ENCODE measurements at regions not wholly inside any gene's neighbourhood (a gene's known extent, or its start where the extent isn't known, plus 50 kb on each side); places are given as distances from the start of the nearest gene placed in this dataset.

GRCh38 chr11:45597097-45597496 lies 68.3 kb downstream of the CHST1 start:
- DNase-seq, result no peak

GRCh38 chr11:45596571-45596970 lies 68.9 kb downstream of the CHST1 start:
- no peak for DNase-seq

DNA sequence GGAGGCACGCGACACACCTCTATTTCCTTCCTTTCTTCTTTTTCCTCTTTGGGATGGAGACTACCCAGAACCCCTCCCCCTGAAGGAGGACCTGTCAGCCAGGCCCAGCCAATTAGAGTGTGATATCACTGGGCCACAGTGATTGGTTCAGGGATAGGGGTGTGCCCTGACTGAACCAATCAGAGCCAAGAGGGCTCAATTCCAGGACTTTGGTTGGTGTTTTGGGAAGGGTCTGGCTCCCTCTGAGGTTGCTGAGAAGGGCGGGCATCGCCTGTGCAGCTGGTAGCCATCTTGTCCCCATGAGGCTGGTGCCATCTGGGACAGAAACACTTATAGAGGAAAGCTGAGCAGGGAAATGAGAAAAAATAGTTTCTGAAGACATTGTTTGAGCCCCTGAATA lies 71.4 kb downstream of the CHST1 start:
- no peak for DNase-seq

DNA sequence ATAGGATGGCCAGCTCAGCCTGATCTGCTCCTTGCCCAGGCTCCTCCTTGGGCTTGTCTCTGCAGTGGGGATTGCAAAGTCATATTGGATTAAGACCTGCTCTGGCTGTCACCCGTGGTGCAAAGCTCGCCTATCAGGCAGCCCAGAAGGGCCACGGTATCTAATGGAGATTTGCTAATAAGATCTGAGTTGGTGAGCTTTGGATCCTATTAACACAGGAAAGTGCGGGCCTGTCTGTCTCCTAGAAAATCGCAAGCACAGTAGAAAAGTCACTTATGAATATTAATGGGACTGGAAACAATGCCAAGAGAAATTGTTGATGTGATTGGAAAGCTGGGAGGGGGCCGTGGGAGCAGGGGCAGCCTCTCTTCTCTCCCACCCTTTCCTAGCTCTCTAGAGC lies 72.8 kb downstream of the CHST1 start:
- DNase-seq, result no peak

- DNase-seq, result no peak
Observed at GRCh38 chr11:45590743-45591142, 74.7 kb downstream of the CHST1 start.

GRCh38 chr11:45585205-45585604 lies 80.2 kb downstream of the CHST1 start:
- DNase-seq, result no peak

GRCh38 chr11:45583981-45584566 lies 81.3 kb downstream of the CHST1 start:
- DNase-seq, result no peak

GRCh38 chr11:45580399-45580798 lies 85.0 kb downstream of the CHST1 start:
- no peak for DNase-seq

DNA sequence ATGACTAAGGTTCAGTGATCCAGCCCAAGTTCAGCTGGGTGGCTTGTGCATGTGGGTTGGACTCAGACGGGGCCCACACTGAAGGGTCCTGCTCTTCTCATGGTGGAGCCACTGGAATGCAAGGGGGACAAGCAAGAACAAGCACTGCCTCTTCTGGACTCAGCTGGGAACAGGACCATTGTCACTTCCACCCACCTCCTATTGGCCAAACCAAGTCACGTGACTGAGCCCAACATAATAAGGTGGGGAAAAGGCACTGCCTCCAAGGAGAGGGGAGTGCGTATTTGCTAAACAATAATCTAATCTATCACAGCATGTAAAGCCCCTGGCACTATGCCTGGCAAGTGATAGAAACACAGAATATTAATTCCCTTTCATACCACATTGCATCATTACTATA lies 87.1 kb downstream of the CHST1 start:
- no peak for DNase-seq

DNA sequence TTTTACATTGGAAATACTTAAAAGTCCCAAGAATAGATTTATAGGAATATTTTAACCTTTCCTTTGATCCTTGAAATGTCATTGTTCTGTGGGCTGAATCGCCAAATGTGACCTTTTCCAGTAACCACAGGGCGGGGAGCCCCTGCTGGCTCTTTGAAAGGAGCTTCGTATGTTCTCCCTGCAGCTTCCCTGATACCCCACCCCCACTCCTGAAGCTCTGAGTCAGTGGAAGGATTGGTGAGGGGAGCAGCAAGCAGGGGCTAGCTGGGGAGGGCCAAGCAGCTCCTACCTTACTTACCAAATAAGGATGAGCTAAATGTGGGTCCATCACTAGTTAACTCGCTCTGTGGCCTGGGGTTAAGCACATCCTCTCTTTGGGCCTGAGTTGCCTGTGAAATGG lies 87.7 kb downstream of the CHST1 start:
- DNase-seq, result no peak

DNA sequence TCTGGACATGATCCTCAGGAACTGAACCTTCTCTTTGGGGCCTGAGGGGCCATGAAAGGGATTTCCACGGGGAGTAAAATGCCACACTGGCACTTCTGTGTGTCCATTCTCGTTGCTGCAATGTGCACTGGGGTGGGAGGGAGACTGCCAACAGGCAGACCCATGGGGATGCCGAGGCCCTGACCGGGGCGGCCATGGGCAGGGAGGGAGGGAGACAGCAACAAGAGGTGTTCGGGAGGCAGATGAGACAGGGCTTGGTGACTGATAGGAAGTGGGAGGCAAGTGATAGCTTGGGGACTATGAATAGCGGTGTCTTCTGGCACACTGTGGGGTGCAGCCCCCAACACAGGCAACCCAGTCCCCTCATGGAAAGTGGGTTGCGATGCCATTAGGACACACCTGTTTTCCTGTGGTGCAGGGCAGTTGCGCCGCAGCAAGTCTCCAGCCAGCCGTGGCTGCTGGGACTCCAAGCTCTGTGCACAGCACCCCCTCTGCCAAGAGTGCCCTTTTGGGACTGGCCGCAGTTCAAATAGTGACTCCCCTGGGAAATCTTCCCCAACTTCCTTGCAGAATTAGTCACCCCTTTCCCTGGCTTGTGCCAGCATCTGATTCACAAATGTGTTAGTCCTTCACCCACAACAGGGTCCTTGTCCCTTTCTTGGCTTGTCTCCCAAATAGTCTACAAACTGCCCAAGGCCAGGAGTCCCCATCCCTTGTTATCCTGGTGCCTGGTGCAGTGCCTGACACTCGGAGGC lies 88.8 kb downstream of the CHST1 start:
- no peak for DNase-seq

GRCh38 chr11:45573728-45574127 lies 91.7 kb downstream of the CHST1 start:
- DNase-seq, result no peak

DNA sequence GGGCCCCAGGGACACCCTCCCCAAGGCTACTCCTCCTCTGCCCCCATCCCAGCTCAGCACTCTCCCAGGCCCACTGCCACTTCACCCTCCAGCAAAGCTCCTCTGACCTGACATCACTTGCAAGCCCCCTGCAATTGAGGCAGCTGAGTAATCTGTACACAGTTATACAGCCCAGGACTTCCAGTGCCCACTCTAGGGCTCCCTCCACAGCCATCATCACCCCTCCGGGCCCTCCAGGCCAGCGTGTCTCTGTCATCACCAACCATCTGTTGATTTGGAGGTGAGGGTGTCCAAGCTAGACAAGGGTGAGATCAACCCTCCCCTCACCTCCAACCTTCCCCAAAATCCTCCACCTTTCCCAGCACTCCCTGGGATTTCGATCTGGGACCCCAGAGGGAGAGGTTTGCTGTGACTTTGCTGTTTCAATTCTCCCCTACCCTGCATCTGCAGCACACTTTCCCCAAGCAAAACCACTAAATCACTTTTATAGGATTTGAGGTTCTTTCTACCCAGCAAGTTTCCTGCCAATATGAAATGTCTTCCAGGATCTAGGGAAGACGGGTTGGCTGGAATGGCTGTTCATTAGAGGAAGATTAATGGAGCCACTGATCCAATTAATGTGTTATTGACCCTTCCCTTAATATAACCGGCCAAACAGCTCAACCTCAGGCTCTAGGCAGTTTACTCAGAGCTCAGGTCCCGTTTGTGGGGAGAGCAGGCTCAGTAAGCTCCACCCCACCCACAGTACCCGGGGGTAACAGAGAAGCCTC lies 92.9 kb downstream of the CHST1 start:
- DNase-seq, result no peak

DNA sequence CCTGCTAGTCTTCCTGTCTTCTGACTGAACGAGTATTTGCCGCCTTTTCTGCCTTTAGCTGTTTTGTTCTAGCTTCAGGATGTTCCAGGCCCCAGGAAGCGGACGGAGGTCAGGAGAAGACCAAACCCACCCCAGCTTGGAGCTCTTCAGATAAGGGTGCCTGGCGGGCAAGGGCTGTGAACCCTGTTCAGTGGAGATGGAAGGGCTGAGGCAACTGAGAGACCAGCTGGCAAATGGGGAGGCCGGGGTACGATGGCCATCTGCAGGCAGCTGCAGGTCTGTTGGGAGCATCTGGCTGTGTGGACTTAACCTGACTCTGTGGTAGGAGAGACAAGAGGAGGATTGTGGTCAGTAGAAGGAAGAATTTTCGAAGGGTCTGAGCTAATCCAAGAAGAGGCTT lies 95.6 kb downstream of the CHST1 start:
- DNase-seq, result no peak

- no peak for DNase-seq
Observed at GRCh38 chr11:45568049-45568448, 97.4 kb downstream of the CHST1 start.

- DNase-seq, result no peak
Observed at GRCh38 chr11:45565446-45565988, 99.9 kb downstream of the CHST1 start.

DNA sequence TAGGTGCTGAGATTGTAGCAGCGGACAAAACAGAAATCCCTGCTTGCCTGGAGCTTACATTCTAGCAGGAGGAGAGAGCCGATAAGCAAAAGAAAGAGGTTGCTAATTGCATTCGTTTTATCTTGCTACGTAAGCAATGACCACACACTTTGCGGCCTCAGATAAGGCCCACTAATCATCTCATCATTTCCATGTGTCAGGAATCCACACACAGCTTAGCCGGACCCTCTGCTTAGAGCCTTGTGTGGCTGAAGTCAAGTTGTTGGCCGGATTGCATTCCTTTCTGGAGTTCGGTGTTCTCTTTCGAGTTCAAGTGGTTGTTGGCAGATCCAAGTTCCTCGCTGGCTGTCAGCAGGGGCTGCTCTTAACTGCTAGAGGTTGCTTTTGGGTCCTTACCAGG lies 101.6 kb downstream of the CHST1 start:
- no peak for DNase-seq

GRCh38 chr11:45563171-45563570 lies 102.3 kb downstream of the CHST1 start:
- DNase-seq, result no peak

DNA sequence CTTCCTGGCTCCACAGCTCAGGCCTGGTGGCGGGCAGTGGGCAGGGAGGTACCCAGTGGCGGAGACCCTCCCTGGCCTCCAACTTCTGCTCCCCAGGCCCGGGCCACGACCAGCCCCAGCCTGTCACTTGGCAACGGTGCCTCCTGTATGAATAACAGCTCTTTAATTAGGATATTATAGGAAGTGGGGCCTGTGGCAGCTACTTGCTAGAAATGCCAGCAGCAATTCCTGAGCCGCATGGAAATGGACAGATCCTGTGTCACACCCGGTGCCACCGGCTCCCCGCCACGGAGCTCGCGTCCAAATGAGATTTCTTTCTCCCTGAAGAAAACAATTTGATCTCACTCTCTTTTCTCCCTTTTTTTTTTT lies 104.5 kb downstream of the CHST1 start:
- no peak for DNase-seq

DNA sequence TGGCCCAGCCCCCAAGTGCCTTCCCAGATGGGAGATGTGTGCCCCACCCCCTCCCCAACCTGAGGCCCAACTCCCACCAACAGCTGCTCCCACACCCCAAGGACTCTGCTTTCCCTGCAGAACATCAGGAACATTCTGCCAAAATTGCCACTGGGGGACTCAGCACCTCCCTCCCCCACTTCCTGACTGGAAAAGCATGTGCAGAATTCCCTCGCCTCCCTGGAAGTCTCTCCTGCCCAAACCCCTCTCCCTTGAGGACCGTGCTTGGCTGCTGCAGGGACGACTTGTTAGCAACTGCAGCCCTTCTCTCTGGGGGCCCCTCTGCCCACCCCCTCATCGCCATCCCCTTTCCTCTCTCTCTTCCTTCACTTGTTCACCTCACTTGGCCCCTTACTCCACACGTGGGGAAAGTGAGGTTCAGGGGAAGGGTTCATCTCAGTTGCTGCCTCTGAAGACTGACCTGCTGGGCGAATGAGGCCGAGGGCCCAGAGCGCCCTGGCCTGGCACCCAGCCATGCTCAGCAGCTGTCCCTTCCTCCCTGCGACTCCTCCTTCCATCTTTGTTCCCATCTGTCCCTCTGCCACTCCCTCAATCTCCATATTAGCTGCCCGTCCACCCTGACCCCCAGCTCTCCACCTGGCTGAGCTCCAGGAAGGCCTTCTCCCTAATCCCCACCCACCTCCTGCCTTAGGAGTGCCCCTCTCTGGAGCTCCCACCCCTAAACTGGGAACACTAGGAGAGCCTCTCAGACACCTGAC lies 105.1 kb downstream of the CHST1 start:
- no peak for DNase-seq

DNA sequence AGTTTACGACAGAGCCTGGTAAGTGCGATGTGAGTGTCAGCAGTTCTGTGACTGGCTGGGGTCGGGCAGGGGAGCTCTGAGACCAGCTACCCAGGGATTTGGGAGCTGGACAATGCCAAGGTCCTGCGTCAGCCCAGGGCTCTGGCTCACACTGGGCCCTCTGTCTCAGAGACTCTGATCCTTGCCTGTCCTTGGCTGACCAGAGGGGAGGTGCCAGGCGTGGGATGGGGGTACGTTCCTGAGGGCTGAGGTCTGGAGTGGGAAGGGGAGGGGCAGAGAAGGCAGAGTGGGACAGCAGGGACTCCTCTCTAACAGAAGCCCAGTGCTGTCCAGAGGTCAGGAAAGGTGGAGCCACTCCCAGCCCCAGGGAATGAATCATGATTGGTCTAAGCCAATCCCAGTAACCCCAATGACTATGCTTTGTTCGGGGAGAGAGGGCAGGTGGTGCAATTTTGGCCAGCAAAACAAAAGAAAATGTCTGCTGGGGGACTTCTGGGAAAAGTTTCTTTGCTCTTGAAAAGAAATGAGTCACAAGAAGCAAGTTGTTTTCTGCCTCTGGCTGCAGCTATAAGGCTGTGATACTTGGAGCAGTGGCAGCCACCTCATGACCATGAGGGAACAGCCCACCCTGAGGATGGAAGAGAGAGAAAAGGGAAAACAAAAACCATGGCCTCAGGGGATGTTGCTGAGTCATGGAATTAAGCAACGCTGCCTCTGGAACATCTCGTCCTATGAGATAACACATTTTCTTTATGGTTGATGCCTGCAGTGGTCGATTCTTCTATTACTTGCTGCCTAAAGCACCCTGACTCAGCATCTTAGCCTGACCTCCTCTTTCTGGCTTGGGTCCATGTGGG lies 108.3 kb downstream of the CHST1 start:
- DNase-seq, result no peak

Measured in activated naive CD4-positive, alpha-beta T cell treated with anti-CD3 and anti-CD28 coated beads, Interleukin-2, amount 50 U/mL, for 16 hours (primary cell).